ENCODE measurements at regions not wholly inside any gene's neighbourhood (a gene's known extent, or its start where the extent isn't known, plus 50 kb on each side); places are given as distances from the start of the nearest gene placed in this dataset.

- Mint-ChIP-seq H3K4me3 (no peak overlapping the region), H3K27ac (no peak overlapping the region), H3K27me3 (no peaks in the 10 kb centered on the region)
Measured at GRCh38 chr5:86749841-86750240, 132.1 kb downstream of the COX7C start.

GRCh38 chr5:86756839-86757238 lies 139.1 kb downstream of the COX7C start:
- Mint-ChIP-seq H3K27me3 (peaks cover 2% of the 10 kb centered on the region), H3K4me3 (no peak overlapping the region), H3K4me1 (no peaks in the 10 kb centered on the region), H3K36me3 (peaks cover 6% of the 10 kb centered on the region), H3K27ac (no peak overlapping the region), H3K9me3 (peaks cover 4 to 5% (median 4%) of the 10 kb centered on the region in 3 donors)

More at GRCh38 chr5:86749841-86750240, 132.1 kb downstream of the COX7C start:
- Mint-ChIP-seq H3K36me3 (peaks cover 1% of the 10 kb centered on the region), H3K9me3 (peaks cover 0 to 3% (median 0%) of the 10 kb centered on the region in 3 donors), H3K4me1 (no peaks in the 10 kb centered on the region)

- Mint-ChIP-seq H3K9me3 (peaks cover 4 to 5% (median 4%) of the 10 kb centered on the region in 3 donors), H3K4me1 (no peaks in the 10 kb centered on the region), H3K27me3 (peaks cover 2% of the 10 kb centered on the region), H3K36me3 (peaks cover 6% of the 10 kb centered on the region), H3K4me3 (no peak overlapping the region), H3K27ac (no peak overlapping the region)
Measured at GRCh38 chr5:86757824-86758223, 140.1 kb downstream of the COX7C start.

DNA sequence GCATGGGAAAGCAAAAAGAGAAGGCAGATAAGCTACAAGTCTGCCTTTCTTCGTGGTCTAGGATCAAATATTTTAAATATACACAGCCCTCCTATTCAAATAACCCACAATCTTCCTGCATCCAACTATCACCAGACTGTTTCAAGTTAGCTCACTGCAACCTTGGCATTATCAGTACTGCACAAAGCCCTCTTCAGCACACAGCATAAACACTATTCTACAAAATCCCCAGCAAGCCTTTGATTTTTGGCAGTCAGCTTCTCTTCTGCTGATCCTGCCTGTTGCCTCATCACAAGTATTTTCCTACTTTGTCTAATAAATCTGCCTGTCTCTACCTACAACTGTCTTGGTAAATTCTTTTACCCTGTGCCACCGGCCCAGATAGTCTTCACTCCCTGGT lies 142.9 kb downstream of the COX7C start:
- no peaks in the 10 kb centered on the region for H3K4me1 Mint-ChIP-seq
- peaks cover 2% of the 10 kb centered on the region for H3K27me3 Mint-ChIP-seq
- peaks cover 10% of the 10 kb centered on the region for H3K36me3 Mint-ChIP-seq
- H3K27ac Mint-ChIP-seq = no peak overlapping the region
- H3K9me3 Mint-ChIP-seq = peaks cover 3 to 4% (median 3%) of the 10 kb centered on the region in 3 donors
- H3K4me3 Mint-ChIP-seq = no peak overlapping the region

DNA sequence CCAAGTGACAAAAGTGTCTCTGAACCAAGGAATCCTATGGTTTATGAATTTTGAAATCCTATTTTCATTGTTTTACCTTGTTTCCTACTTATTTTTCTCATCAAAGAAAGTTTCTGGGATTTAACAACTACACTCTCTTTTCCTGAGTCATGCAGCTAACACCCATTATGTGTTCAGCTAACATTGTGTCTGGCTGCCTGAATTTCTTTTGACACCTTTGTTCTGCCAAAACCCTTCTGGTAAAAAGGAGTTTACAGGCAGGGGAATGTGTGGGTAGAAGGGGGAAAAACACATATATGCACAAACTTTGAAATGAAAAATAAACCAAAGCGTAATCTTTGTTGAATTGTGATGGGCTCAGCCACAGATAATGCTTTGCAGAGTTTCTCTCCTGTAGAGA lies 146.2 kb downstream of the COX7C start:
- Mint-ChIP-seq H3K4me3 (no peak overlapping the region), H3K27ac (no peak overlapping the region), H3K4me1 (no peaks in the 10 kb centered on the region), H3K9me3 (peaks cover 0 to 2% (median 1%) of the 10 kb centered on the region in 3 donors), H3K27me3 (peaks cover 2% of the 10 kb centered on the region), H3K36me3 (peaks cover 7% of the 10 kb centered on the region)

DNA sequence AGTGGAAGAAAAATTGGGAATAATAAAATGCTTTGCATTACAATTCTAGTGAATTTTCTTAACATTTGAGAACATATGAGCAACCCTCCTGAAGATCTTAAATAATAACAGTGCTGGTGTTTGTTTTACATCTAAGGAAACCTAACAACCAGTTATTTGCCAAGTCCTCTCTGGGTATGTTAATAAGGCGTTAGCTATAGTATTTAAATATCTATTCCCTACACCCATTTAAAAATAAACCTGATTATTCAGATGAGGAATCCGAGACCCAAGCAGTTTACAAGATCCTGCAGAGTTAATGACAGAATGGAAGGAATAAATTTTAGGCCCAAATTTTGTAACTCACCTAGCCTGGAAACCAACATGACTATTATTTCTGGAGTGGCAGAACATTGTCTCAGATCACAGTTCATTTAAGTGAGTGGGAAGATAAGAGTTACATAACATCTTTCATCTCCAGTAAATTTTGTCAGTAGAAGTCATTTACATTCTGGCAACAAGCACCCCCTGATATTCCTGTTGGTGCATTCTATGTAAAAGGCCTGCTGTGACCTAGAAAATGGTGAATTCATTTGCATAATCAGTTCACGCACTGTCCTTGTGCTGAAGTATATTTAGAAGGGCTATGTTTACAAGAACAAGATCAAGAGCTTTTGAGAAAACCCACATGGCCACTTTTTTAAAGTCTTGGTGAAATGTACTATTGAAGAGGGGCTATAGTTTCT lies 148.2 kb downstream of the COX7C start:
- H3K4me1 Mint-ChIP-seq = no peaks in the 10 kb centered on the region
- peaks cover under 1% of the 10 kb centered on the region for H3K27me3 Mint-ChIP-seq
- peaks cover 2 to 8% (median 5%) of the 10 kb centered on the region in 3 donors for H3K9me3 Mint-ChIP-seq
- no peak overlapping the region for H3K4me3 Mint-ChIP-seq
- H3K27ac Mint-ChIP-seq = no peak overlapping the region
- H3K36me3 Mint-ChIP-seq = peaks cover 7% of the 10 kb centered on the region

GRCh38 chr5:86768699-86769202 lies 151.0 kb downstream of the COX7C start:
- H3K9me3 Mint-ChIP-seq = peaks cover 0 to 8% (median 5%) of the 10 kb centered on the region in 3 donors
- peaks cover 2% of the 10 kb centered on the region for H3K36me3 Mint-ChIP-seq
- no peak overlapping the region for H3K4me3 Mint-ChIP-seq
- H3K27ac Mint-ChIP-seq = no peak overlapping the region
- no peaks in the 10 kb centered on the region for H3K27me3 Mint-ChIP-seq
- no peaks in the 10 kb centered on the region for H3K4me1 Mint-ChIP-seq

DNA sequence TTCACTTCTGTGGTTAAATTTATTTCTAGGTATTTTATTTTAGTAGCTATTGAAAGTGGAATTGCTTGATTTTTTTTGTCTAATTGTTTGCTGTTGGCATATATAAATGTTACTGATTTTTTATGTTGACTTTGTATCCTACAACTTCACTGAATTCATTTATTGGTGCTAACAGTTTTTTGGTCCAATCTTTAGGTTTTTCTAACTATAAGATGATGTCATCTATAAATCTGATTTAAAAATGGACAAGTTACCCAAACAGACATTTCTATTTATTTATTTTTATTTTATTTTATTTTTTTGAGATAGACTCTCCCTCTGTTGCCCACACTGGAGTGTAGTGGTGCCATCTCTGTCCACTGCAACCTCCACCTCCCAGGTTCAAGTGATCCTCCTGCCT lies 162.3 kb downstream of the COX7C start:
- no peaks in the 10 kb centered on the region for H3K36me3 Mint-ChIP-seq
- no peaks in the 10 kb centered on the region for H3K27me3 Mint-ChIP-seq
- H3K27ac Mint-ChIP-seq = no peak overlapping the region
- no peaks in the 10 kb centered on the region for H3K4me1 Mint-ChIP-seq
- H3K9me3 Mint-ChIP-seq = peaks cover 4 to 8% (median 8%) of the 10 kb centered on the region in 3 donors
- H3K4me3 Mint-ChIP-seq = no peak overlapping the region

GRCh38 chr5:86786955-86787354 lies 169.2 kb downstream of the COX7C start:
- Mint-ChIP-seq H3K27me3 (no peaks in the 10 kb centered on the region), H3K4me3 (no peak overlapping the region), H3K4me1 (no peaks in the 10 kb centered on the region), H3K27ac (no peak overlapping the region), H3K36me3 (no peaks in the 10 kb centered on the region), H3K9me3 (no peaks in the 10 kb centered on the region)

- peaks cover 0 to 2% (median 0%) of the 10 kb centered on the region in 3 donors for H3K9me3 Mint-ChIP-seq
- H3K4me1 Mint-ChIP-seq = no peaks in the 10 kb centered on the region
- peak overlapping the region in 1 of 4 donors; percentile 24 for H3K4me3 Mint-ChIP-seq
Measured at GRCh38 chr5:86795659-86796058, 177.9 kb downstream of the COX7C start.

GRCh38 chr5:86797677-86798076 lies 179.9 kb downstream of the COX7C start:
- Mint-ChIP-seq H3K9me3 (peaks cover 0 to 2% (median 0%) of the 10 kb centered on the region in 3 donors), H3K27ac (no peak overlapping the region), H3K4me1 (no peaks in the 10 kb centered on the region), H3K27me3 (peaks cover 2% of the 10 kb centered on the region), H3K36me3 (no peaks in the 10 kb centered on the region), H3K4me3 (no peak overlapping the region)

More at GRCh38 chr5:86795659-86796058, 177.9 kb downstream of the COX7C start:
- H3K27ac Mint-ChIP-seq = peak overlapping the region in 1 of 3 donors; percentile 6
- peaks cover 2% of the 10 kb centered on the region for H3K27me3 Mint-ChIP-seq
- H3K36me3 Mint-ChIP-seq = no peaks in the 10 kb centered on the region

DNA sequence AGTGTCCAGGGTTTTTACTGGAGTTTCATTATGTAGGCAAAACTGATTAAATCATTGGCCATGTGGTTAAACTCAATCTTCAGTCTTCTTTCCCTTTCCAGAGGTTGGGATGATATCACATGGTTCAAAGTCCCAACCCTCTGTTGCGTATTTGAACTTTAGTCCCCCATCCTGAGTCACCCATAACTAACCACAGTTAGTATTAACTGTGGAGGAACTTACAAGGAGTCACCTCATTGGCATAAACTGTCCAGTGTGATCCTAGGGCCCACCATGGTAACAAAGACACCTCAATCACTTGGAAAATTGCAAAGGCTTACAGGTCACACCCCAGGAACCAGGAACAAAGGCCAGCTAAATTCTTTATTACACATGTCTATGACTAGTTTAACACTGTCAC lies 188.5 kb downstream of the COX7C start:
- H3K4me1 Mint-ChIP-seq = no peaks in the 10 kb centered on the region
- H3K4me3 Mint-ChIP-seq = no peak overlapping the region
- no peaks in the 10 kb centered on the region for H3K27me3 Mint-ChIP-seq
- H3K9me3 Mint-ChIP-seq = peaks cover 3 to 4% (median 4%) of the 10 kb centered on the region in 3 donors
- H3K36me3 Mint-ChIP-seq = no peaks in the 10 kb centered on the region
- no peak overlapping the region for H3K27ac Mint-ChIP-seq

- Mint-ChIP-seq H3K4me1 (no peaks in the 10 kb centered on the region), H3K27me3 (no peaks in the 10 kb centered on the region), H3K27ac (no peak overlapping the region), H3K36me3 (no peaks in the 10 kb centered on the region), H3K9me3 (peaks cover 3 to 4% (median 4%) of the 10 kb centered on the region in 3 donors), H3K4me3 (peak overlapping the region in 1 of 4 donors; percentile 28)
Measured at GRCh38 chr5:86807046-86808031, 189.6 kb downstream of the COX7C start.

DNA sequence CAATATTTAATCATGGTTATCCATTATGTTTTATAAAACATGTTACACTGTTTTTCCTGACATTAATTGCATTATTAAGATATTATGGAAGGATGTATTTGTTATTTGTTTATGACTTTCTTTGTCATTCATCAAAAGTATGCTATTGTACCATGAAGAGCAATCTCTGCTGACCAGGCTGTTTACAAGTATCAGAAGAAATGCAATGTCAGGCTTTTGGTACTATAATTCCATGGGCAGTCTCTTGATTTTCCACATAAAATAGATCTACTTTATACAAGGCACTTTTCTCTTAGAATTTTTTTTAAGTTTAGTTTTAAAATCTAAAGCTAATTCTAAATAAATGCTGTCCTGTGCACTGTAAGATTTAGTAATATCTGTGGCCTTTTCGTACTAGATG lies 196.6 kb downstream of the COX7C start:
- no peaks in the 10 kb centered on the region for H3K4me1 Mint-ChIP-seq
- no peaks in the 10 kb centered on the region for H3K27me3 Mint-ChIP-seq
- H3K27ac Mint-ChIP-seq = no peak overlapping the region
- no peak overlapping the region for H3K4me3 Mint-ChIP-seq
- peaks cover 0 to 2% (median 0%) of the 10 kb centered on the region in 3 donors for H3K9me3 Mint-ChIP-seq
- no peaks in the 10 kb centered on the region for H3K36me3 Mint-ChIP-seq

- Mint-ChIP-seq H3K4me3 (no peak overlapping the region), H3K36me3 (no peaks in the 10 kb centered on the region), H3K4me1 (no peaks in the 10 kb centered on the region), H3K27ac (no peak overlapping the region), H3K27me3 (no peaks in the 10 kb centered on the region), H3K9me3 (peaks cover 0 to 2% (median 0%) of the 10 kb centered on the region in 3 donors)
Measured at GRCh38 chr5:86814907-86815306, 197.2 kb downstream of the COX7C start.

All from IgD-negative memory B cell (primary cell).